ENCODE measurements at regions not wholly inside any gene's neighbourhood (a gene's known extent, or its start where the extent isn't known, plus 50 kb on each side); places are given as distances from the start of the nearest gene placed in this dataset.

DNA sequence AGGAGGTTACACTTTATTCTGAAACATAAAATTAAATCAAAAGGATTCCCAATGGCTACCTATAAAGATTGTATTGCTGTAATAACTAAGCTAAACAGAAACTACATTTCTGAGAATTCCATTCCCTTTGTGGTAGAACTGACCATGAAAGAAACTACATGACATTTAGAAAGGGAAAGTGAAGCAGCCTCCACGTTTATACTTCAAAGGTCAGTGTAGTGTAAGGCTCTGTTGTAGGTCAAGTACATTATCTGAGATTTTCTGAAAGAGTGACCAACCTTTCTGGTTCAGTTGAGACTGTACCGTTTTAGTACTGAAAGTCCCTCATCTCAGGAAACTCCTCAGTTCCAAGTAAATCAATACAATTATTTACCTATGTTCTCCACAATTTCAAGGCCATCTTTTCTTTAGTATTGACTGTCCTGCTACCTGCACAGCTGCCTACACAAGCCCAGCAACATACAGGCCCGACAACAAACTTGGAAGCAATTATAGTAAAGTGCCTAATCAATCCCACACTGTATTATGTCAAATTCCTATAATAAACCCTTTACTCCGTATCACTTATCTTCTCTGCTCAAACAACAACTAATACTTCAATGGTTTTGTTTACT is 343.0 kb downstream of the PLOD2 start:
- TF ChIP-seq, protein P1, sequence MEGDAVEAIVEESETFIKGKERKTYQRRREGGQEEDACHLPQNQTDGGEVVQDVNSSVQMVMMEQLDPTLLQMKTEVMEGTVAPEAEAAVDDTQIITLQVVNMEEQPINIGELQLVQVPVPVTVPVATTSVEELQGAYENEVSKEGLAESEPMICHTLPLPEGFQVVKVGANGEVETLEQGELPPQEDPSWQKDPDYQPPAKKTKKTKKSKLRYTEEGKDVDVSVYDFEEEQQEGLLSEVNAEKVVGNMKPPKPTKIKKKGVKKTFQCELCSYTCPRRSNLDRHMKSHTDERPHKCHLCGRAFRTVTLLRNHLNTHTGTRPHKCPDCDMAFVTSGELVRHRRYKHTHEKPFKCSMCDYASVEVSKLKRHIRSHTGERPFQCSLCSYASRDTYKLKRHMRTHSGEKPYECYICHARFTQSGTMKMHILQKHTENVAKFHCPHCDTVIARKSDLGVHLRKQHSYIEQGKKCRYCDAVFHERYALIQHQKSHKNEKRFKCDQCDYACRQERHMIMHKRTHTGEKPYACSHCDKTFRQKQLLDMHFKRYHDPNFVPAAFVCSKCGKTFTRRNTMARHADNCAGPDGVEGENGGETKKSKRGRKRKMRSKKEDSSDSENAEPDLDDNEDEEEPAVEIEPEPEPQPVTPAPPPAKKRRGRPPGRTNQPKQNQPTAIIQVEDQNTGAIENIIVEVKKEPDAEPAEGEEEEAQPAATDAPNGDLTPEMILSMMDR (conservative IDR thresholded peaks at IDR 0.05 in 1 of 2, IDR thresholded peaks at IDR 0.05 in 1 of 2; ENCODE audit: extremely low read depth in 1 of 2, insufficient read depth in 1 of 2, low read depth in 1 of 2, low read length in 2 of 2) = no peak
- no peak for TF ChIP-seq EZH2 (IDR thresholded peaks at IDR 0.05; ENCODE audit: borderline replicate concordance, low read length)
